Activated gamma-delta T cell treated with Interleukin-2 at 50 U/mL for 16 hours (primary cell): ENCODE measurements at regions not wholly inside any gene's neighbourhood (a gene's known extent, or its start where the extent isn't known, plus 50 kb on each side); places are given as distances from the start of the nearest gene placed in this dataset.

Experiments used
- DNase-seq: peaks from one replicate; pipeline ENCODE4 v3.0.0-alpha.2; 2020

DNA sequence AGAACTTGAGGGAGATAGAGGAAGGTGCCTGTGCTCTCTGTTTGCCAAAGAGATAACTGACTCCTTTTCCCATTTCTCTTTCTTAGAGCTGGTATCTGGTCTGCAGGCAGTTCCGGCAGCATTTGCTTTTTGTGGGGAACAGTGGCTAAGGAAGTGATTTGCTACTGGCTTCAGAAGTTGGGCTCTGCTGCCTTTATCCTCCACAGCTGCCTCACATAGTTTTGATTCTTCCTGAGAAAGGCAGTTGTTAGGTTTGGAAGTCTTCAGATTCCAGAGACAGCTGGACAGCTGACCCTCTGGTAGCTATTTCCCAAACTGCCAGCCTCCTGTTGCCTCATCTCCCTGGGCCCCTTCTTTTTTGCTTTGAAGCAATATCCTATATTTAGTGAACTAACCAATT is 62.6 kb upstream of the MACF1 start:
- DNase-seq, result no peak

DNA sequence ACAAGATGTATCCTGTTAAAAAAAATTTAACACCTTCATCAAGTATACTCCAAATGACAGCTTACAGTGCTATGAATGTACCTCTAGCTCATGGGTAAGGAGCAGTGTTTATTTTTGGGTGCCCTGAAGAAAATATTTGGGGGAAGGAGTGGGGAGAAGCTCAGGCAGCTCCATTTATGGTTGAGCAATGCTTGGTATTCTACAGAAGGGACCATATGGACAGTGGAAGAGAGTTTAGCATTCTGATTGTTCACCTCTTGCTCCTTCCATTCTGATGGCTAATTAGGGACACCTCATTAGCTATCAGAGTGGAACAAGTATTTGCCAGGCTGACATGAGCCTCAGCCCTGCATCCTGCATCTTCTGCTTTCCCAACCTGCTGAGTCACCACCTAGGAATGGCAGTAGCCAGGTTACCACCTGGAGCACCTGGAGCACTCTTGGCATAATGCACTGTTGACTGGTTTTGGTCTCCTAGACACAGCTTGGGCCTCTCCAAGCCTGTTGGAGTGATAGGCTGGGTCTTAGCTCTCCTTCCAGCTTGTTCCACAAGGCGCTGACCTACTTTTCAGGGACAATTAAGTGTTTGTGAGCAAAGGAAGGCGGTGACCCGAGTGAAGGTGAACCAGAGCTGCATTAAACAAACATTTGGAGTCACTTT is 62.0 kb upstream of the MACF1 start:
- no peak for DNase-seq

- no peak for DNase-seq
Observed at GRCh38 chr1:39144924-39145323, 59.6 kb upstream of the MACF1 start.

DNA sequence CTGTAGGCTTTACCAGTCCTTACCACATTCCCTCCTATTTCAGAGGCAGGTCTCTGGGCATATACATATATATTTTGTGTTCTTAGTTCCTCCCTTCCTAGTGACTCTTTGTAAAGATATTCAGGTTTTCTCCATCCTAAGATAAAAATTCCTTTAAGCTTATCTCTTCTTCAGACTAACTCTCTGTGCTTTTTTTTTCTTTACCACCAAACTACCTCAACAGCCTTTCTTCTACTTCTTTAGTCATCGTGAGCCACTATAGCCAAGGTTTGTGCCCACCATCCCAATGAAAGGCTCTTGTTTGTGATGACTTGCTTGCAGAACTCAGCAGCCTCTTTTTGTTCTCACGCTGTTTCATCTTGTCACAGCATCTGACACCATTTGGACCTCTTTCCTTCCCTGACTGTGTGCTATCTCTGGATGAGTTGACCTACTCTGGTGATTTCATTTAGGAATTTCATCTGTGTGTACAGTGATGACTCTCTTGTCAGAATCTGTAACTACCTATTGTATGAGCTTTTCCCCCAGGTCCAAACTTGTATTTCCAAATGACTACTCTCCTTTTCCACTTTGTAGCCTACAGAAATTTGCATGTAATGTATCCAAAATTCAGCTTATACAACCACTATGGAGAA is 59.0 kb upstream of the MACF1 start:
- DNase-seq, result no peak

DNA sequence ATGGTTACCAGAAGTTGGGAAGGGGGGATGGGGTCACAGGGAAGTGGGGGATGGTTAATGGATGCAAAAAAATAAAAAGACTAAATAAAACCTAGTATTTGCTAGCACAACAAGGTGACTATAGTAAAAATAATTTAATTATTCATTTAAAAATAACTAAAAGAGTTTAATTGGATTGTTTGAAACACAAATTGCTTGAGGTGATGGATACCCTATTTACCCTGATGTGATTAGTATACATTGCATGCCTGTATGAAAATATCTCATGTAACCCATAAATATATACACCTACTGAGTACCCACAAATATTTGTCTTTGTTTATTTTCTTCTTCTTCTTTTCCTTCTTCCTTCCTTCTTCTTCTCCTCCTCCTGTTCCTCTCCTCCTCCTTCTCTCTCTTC is 57.8 kb upstream of the MACF1 start:
- no peak for DNase-seq

DNA sequence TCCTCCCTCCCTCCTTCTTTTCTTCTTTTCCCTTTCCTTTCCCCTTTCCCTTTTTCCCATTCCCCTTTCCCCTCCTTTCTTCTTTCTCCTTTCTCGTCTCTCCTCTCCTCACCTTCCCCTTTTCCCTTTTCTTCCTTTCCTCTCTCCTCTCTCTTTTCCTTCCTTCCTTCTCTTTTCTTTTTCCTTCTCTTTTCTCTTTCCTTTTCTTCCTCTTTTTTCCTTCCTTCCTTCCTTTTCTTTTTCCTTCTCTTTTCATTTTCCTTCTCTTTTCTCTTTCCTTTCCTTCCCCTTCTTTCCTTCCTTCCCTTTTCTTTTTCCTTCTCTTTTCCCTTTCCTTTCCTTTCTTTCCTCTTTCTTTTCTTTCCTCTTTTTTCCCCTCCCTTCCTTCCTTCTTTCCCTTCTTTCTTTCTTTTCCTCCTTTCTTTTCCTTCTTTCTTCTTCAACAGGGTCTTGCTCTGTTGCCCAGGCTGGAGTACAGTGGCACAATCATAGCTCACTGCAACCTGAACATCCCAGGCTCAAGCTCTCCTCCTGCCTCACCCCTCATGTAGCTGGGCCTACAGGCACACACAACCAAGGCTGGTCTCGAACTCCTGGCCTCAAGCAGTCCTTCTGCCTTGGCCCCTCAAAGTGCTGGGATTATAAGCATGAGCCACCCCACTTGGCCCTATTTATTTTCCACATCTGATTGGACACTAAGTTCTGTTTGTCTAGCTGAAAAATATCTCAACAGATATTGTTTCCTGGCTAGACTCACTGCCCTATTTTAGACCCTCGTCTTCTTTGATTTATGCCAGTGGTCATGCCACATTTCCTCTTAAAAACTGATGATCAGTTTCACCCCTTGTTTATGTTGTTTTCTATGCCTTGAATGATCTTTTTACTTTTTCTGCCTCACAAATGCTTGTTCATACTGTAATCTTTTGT is 57.1 kb upstream of the MACF1 start:
- no peak for DNase-seq

DNA sequence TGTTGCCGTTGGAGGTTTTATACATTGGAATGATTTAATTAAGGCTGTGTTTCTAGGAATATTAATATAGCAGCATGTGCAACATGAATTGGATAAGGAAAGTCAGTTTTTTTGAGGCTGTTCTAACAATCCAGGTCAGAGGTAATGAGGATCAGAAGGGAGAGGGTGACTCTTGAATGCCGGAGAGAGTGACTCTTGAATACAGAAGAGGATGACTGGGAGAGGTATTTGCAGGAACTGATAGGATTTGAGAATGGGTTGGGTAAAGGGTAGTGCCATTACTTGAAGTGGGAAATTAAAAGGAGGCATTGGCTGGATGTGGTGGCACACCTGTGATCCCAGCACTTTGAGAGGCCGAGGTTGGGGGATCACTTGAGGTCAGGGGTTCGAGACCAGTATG is 55.6 kb upstream of the MACF1 start:
- no peak for DNase-seq

DNA sequence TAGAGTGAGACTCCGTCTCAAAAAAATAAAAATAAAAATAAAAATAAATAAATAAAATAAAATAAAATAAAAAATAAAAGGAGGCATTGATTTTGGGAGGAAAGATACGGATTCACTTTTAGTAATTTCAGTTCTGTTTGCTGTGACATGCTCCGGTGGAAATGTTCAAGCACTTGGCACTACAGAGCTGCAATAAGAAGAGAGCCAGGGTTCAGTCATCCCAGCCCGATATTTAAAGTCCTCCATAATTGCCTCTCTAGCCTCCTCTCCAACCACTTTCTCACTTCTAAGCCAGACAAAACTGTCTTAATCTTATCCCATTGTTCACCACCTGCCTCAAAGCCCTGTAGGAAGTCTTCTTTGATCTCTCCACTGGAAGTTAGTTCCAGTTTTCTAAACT is 55.0 kb upstream of the MACF1 start:
- no peak for DNase-seq

- DNase-seq, result no peak
Observed at GRCh38 chr1:39150779-39151178, 53.7 kb upstream of the MACF1 start.

GRCh38 chr1:39151267-39151666 is 53.2 kb upstream of the MACF1 start:
- DNase-seq, result no peak

GRCh38 chr1:39152923-39153322 is 51.6 kb upstream of the MACF1 start:
- DNase-seq, result no peak

- no peak for DNase-seq
Observed at GRCh38 chr1:39153684-39154083, 50.8 kb upstream of the MACF1 start.

DNA sequence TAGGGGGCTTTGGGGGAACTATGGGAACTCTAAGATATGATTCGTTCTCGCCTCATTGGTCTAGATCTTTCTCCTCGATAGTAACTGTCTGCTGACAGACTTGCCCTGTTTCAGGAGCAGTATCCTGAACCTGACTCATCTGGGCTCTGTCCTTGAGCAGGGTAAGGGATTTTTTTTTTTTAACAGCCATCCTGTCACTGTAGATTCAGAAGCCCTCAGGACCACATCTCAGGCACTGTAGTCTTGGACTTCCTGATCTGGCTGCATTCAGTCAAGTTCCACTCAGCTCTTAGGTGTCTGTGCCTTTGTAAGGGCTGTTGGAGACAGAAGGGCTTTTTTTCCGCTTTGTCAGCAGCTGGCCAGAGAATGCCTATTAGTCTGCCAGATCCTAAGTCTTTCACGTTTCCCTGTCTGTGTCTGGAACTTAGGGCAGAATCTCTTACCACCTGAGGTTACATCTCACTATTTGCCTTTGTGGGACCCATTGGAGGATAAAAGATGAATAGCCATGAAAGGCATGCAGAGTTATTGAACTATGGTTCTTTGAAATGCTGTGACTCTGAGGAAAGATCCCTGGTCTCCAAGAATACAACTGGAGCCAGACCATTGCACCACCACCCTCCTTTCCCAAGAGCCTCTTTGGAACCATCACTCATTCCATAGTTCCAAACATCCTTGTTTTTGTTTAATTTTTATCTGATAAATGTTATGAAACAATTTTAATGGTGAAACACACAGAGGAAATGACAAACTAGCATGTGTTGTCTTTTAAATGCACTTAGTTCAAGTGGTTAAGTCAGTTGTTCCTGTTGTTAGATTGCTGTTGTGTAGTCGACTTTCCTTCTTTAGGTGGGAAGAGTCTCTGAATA is 49.7 kb upstream of the MACF1 start:
- DNase-seq, result no peak
